Activated CD8-positive, alpha-beta memory T cell treated with anti-CD3 and anti-CD28 coated beads, Interleukin-2, amount 10 ng/mL, durations not matched to agents 7 days and 5 days (primary cell): ENCODE measurements at regions not wholly inside any gene's neighbourhood (a gene's known extent, or its start where the extent isn't known, plus 50 kb on each side); places are given as distances from the start of the nearest gene placed in this dataset.

Experiments
- ATAC-seq: fragments of 150-1000 bp; cut with Tn5 transposase; one replicate; pipeline ENCODE4 v1.10.0; 2021; ENCODE audit warnings: moderate library complexity
- CTCF ChIA-PET: fragments of 350-600 bp; sonication (Branson Sonifier 250); formaldehyde crosslinking; loops from one replicate; lab custom pipeline; 2021; ENCODE audit warnings: antibody characterized with exemption; lab: Charles Lee
- DNase-seq: peaks from one replicate; pipeline ENCODE4 v3.0.0-alpha.2; 2020
- H3K27ac Mint-ChIP-seq: one replicate; pipeline ENCODE4 v1.8.0; 2021; ENCODE audit warnings: mild to moderate bottlenecking, mixed read lengths
- H3K27me3 Mint-ChIP-seq: one replicate; pipeline ENCODE4 v1.8.0; 2021; ENCODE audit warnings: mixed read lengths
- H3K36me3 Mint-ChIP-seq: one replicate; pipeline ENCODE4 v1.8.0; 2021; ENCODE audit warnings: mild to moderate bottlenecking, mixed read lengths
- H3K4me1 Mint-ChIP-seq: one replicate; pipeline ENCODE4 v1.8.0; 2021; ENCODE audit warnings: mixed read lengths
- H3K4me3 Mint-ChIP-seq: one replicate; pipeline ENCODE4 v1.8.0; 2021; ENCODE audit warnings: mild to moderate bottlenecking, moderate library complexity, mixed read lengths
- H3K9me3 Mint-ChIP-seq: one replicate; pipeline ENCODE4 v1.8.0; 2022; ENCODE audit warnings: low read depth, mixed read lengths

DNA sequence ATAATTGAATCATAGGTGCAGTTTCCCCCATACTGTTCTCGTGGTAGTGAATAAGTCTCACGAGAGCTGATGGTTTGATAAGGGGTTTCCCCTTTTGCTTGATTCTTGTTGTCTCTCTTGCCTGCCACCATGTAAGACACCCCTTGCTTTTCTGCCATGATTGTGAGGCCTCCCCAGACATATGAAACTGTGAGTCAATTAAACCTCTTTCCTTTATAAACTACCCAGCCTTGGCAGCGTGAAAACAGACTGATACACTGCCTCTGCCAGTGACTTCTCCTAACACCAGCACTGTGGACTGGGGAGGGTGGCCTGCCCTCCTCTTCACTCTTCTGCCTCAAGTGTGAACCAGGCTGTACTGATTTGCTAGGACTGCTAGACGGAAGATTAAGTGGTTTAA lies 108.6 kb downstream of the RAB11FIP2 start:
- Mint-ChIP-seq H3K36me3 (no peaks in the 10 kb centered on the region), H3K4me1 (no peaks in the 10 kb centered on the region), H3K4me3 (no peak overlapping the region), H3K9me3 (no peaks in the 10 kb centered on the region), H3K27me3 (no peaks in the 10 kb centered on the region), H3K27ac (no peak overlapping the region)
- DNase-seq (no peak), ATAC-seq (no peak)
- CTCF ChIA-PET = no interaction called here

DNA sequence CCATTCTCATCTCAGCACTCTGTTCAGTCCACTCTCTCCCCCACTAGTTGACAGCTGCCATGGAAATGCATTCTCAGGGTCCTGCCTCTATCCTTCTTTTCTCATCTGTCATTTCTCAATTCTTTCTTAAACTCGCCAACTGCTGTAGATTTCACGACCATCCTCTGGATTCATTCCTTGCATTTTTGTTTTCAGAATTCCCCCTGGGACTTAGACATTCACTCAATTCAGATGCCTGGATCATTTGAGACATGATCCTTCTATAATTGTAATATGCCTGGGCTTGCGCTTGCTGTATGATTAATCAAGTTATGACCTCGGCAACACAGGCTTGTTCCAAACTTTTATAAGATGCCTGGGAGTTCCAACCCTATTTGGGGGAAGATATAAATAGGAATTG lies 104.5 kb downstream of the RAB11FIP2 start:
- Mint-ChIP-seq H3K27me3 (no peaks in the 10 kb centered on the region), H3K4me3 (no peak overlapping the region), H3K9me3 (no peaks in the 10 kb centered on the region), H3K4me1 (no peaks in the 10 kb centered on the region), H3K36me3 (no peaks in the 10 kb centered on the region), H3K27ac (no peak overlapping the region)
- DNase-seq (no peak), ATAC-seq (no peak)
- CTCF ChIA-PET = no interaction called here

DNA sequence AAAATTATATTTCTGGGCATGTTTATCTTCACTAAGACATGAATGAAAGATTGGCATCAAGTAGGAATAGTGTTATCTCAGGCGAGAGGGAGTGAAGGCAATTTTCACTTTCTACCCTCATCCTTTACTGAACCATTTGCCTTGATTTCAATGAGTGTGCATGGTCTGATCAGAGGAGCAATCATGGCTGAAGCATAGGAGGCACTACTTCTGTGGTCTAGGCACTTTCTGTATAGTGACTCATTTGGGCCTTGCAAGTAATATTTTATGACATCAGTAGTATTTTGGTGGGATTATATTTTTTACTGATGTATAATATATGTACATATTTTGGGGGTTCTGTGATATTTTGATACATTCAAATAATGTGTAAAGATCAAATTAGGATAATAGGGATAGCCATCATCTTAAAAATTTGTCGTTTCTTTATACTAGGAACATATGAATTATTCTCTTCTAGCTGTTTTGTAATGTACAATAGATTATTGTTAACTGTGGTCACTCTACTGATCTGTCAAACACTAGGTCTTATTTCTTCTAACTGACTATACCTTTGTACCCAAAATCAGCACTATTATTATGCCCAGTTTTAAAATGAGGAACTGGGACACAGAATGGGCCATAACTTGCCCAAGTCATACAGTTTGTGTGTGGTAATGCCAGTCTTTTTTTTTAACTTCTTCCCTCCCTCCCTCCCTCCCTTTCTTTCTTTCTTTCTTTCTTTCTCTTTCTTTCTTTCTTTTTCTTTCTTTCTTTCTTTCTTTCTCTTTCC lies 101.9 kb downstream of the RAB11FIP2 start:
- H3K4me3 Mint-ChIP-seq = no peak overlapping the region
- ATAC-seq (no peak), DNase-seq (no peak)
- H3K9me3 Mint-ChIP-seq = no peaks in the 10 kb centered on the region
- no peak overlapping the region for H3K27ac Mint-ChIP-seq
- no peaks in the 10 kb centered on the region for H3K4me1 Mint-ChIP-seq
- peaks cover 3% of the 10 kb centered on the region for H3K27me3 Mint-ChIP-seq
- no peaks in the 10 kb centered on the region for H3K36me3 Mint-ChIP-seq
- CTCF ChIA-PET = no interaction called here

DNA sequence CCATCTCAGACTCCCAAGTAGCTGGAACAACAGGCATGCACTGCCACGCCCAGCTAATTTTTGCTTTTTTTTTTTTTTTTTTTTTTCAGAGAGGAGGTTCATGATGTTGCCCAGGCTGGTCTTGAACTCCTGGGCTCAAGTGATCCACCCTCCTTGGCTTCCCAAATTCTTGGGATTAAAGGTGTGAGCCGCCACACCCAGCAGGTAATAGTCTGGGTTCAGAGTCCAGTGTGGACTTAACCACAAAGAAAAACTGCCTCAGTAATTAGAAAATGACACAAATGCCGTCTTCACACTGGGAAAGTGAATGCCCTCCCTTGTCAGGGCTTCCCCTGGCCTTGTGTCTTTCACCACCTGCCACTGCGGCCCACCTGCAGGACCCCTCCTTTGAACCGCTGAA lies 101.1 kb downstream of the RAB11FIP2 start:
- ATAC-seq (no peak), DNase-seq (no peak)
- CTCF ChIA-PET = no interaction called here
- Mint-ChIP-seq H3K4me3 (no peak overlapping the region), H3K27me3 (peaks cover 8% of the 10 kb centered on the region), H3K9me3 (no peaks in the 10 kb centered on the region), H3K4me1 (no peaks in the 10 kb centered on the region), H3K36me3 (no peaks in the 10 kb centered on the region), H3K27ac (no peak overlapping the region)

DNA sequence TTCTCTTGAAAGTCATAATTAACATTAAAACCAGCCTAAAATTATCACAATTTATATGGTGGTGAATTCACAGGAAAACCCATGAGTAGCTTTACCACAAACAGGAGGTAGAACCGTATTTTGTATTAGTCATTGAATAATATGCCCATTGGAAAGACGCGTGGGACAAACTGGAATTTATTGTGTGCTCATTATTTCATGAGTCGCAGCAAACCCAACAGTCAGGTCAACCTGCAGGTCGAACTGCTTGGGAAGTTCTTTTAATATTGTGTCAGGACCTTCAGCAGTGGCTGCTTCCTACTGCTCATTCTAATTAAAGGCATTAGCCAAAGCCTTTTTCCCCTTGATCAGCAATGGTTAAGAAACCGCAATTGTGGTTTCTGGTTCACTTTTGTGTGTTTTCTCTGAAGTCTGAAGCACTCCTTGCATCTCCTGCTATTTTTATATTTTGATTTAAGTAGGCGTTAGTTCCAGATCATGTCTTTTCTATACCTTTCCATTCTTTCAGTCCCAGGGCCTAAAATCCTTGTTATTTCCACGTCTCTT lies 100.1 kb downstream of the RAB11FIP2 start:
- Mint-ChIP-seq H3K27ac (no peak overlapping the region), H3K9me3 (no peaks in the 10 kb centered on the region), H3K4me3 (no peak overlapping the region), H3K27me3 (peaks cover 8% of the 10 kb centered on the region), H3K36me3 (no peaks in the 10 kb centered on the region), H3K4me1 (no peaks in the 10 kb centered on the region)
- ATAC-seq (no peak), DNase-seq (no peak)
- CTCF ChIA-PET = no interaction called here

DNA sequence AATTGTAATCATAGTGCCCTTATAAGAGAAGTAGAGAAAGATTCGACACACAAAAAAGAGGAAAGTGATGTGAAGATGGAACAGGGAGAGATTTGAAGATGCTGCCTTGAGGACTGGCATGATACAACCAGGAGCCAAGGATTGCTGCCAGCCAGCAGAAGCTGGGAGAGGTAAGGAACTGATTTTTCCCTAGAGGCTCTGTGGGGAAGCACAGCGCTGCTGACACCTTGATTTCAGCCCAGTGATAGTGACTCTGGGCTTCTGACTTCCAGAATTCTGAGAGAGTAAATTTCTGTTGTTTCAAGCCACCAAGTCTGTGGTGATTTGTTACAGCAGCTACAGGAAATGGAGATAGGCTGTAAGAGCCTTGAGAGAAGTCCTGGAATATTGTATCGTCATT lies 98.2 kb downstream of the RAB11FIP2 start:
- Mint-ChIP-seq H3K9me3 (no peaks in the 10 kb centered on the region), H3K4me3 (no peak overlapping the region), H3K36me3 (no peaks in the 10 kb centered on the region), H3K4me1 (no peaks in the 10 kb centered on the region), H3K27me3 (peaks cover 8% of the 10 kb centered on the region), H3K27ac (no peak overlapping the region)
- no peak for ATAC-seq
- no peak for DNase-seq
- CTCF ChIA-PET = no interaction called here

DNA sequence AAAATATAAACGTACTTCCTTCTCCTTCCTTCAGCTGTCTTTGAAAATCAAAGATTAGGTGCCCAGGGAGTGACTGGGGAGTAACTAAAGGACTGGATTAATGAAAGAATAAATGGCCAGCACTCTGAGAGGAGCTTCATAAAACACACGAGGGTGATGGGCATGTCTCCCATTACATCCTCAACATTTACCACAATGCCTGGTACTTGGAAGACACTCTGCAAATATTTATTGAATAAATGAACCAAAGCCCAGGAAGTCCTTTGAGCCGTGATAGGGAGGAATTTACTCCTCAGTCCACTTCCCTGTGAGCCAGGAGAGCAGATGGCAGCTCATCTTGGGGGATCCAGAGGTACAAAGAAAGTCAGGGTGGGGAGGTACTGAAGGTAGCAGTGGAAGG lies 96.3 kb downstream of the RAB11FIP2 start:
- CTCF ChIA-PET = no interaction called here
- H3K4me3 Mint-ChIP-seq = no peak overlapping the region
- peaks cover 11% of the 10 kb centered on the region for H3K27me3 Mint-ChIP-seq
- H3K9me3 Mint-ChIP-seq = no peaks in the 10 kb centered on the region
- H3K36me3 Mint-ChIP-seq = no peaks in the 10 kb centered on the region
- DNase-seq = no peak
- no peaks in the 10 kb centered on the region for H3K4me1 Mint-ChIP-seq
- no peak for ATAC-seq
- no peak overlapping the region for H3K27ac Mint-ChIP-seq
